ENCODE measurements at regions not wholly inside any gene's neighbourhood (a gene's known extent, or its start where the extent isn't known, plus 50 kb on each side); places are given as distances from the start of the nearest gene placed in this dataset.

- TF ChIP-seq CTCF (IDR thresholded peaks at IDR 0.05): no peak
- no peak for TF ChIP-seq POLR2A (IDR thresholded peaks at IDR 0.05)
Observed at GRCh38 chr14:76958980-76959710, 69.4 kb downstream of the IRF2BPL start.

All from right lobe of liver (tissue), 4 donors.